ENCODE measurements at regions not wholly inside any gene's neighbourhood (a gene's known extent, or its start where the extent isn't known, plus 50 kb on each side); places are given as distances from the start of the nearest gene placed in this dataset.
"Not testable (repeated sequence)": the region's sequence is repeated elsewhere in the genome, so short reads cannot be mapped to it uniquely, and the experiment has no call there.

- DNase-seq = no peak
Measured at GRCh38 chr1:5623399-5623798, 368.8 kb downstream of the NPHP4 start.

GRCh38 chr1:5622412-5622811 is 369.8 kb downstream of the NPHP4 start:
- DNase-seq = no peak

GRCh38 chr1:5621692-5622091 is 370.5 kb downstream of the NPHP4 start:
- DNase-seq = no peak

GRCh38 chr1:5620997-5621396 is 371.2 kb downstream of the NPHP4 start:
- DNase-seq = no peak

GRCh38 chr1:5620418-5620817 is 371.8 kb downstream of the NPHP4 start:
- DNase-seq = no peak

- DNase-seq = no peak
Measured at GRCh38 chr1:5619469-5619868, 372.8 kb downstream of the NPHP4 start.

- no peak for DNase-seq
Measured at GRCh38 chr1:5617546-5617945, 374.7 kb downstream of the NPHP4 start.

- DNase-seq = no peak
Measured at GRCh38 chr1:5617179-5617520, 375.1 kb downstream of the NPHP4 start.

- DNase-seq = no peak
Measured at GRCh38 chr1:5616366-5617178, 375.7 kb downstream of the NPHP4 start.

- no peak for DNase-seq
Measured at GRCh38 chr1:5615076-5615475, 377.1 kb downstream of the NPHP4 start.

GRCh38 chr1:5613900-5614299 is 378.3 kb downstream of the NPHP4 start:
- DNase-seq = no peak

- DNase-seq = no peak
Measured at GRCh38 chr1:5611851-5612250, 380.4 kb downstream of the NPHP4 start.

GRCh38 chr1:5611431-5611830 is 380.8 kb downstream of the NPHP4 start:
- DNase-seq = no peak

- no peak for DNase-seq
Measured at GRCh38 chr1:5610432-5610831, 381.8 kb downstream of the NPHP4 start.

GRCh38 chr1:5603353-5604104 is 388.7 kb downstream of the NPHP4 start:
- DNase-seq = no peak

- DNase-seq = not testable (repeated sequence)
Measured at GRCh38 chr1:5602718-5603117, 389.5 kb downstream of the NPHP4 start.

GRCh38 chr1:5601516-5601915 is 390.7 kb downstream of the NPHP4 start:
- no peak for DNase-seq

GRCh38 chr1:5599541-5599940 is 392.7 kb downstream of the NPHP4 start:
- no peak for DNase-seq

GRCh38 chr1:5598824-5599395 is 393.3 kb downstream of the NPHP4 start:
- DNase-seq = no peak

GRCh38 chr1:5597991-5598823 is 394.0 kb downstream of the NPHP4 start:
- no peak for DNase-seq

- DNase-seq = no peak
Measured at GRCh38 chr1:5597171-5597850, 394.9 kb downstream of the NPHP4 start.

- no peak for DNase-seq
Measured at GRCh38 chr1:5596651-5597050, 395.6 kb downstream of the NPHP4 start.
